Neural crest cell (in vitro differentiated cells): ENCODE measurements at regions not wholly inside any gene's neighbourhood (a gene's known extent, or its start where the extent isn't known, plus 50 kb on each side); places are given as distances from the start of the nearest gene placed in this dataset.

Source experiments
- DNase-seq: peaks from one replicate; pipeline ENCODE4 v3.0.0; 2021; ENCODE audit warnings: low read depth, mixed read lengths, low spot score
- H3K27ac Mint-ChIP-seq: one replicate; pipeline ENCODE4 v1.8.0; 2021; ENCODE audit warnings: mild to moderate bottlenecking, mixed read lengths; ENCODE audit not compliant: unreplicated experiment
- H3K27me3 Mint-ChIP-seq: 2 replicates; pipeline ENCODE4 v1.8.0; 2021; ENCODE audit warnings: low read depth, mild to moderate bottlenecking, mixed read lengths
- H3K36me3 Mint-ChIP-seq: 2 replicates; pipeline ENCODE4 v1.8.0; 2021; ENCODE audit warnings: low read depth, mild to moderate bottlenecking, mixed read lengths
- H3K4me1 Mint-ChIP-seq: 2 replicates; pipeline ENCODE4 v1.8.0; 2021; ENCODE audit warnings: mixed read lengths
- H3K4me3 Mint-ChIP-seq: one replicate; pipeline ENCODE4 v1.8.0; 2021; ENCODE audit warnings: mild to moderate bottlenecking, mixed read lengths
- H3K9me3 Mint-ChIP-seq: 2 replicates; pipeline ENCODE4 v1.8.0; 2021; ENCODE audit warnings: mixed read lengths
- CTCF ChIP-seq: fragments of 200-600 bp; sonication (generic); conservative IDR thresholded peaks from 2 replicates; pipeline ENCODE4 v1.5.0; 2021; ENCODE audit warnings: antibody characterized with exemption, mild to moderate bottlenecking

- no peak overlapping the region for H3K4me3 Mint-ChIP-seq
- peaks cover 4% of the 10 kb centered on the region for H3K4me1 Mint-ChIP-seq
- no peak for TF ChIP-seq CTCF
- no peaks in the 10 kb centered on the region for H3K36me3 Mint-ChIP-seq
- DNase-seq, result no peak
- H3K9me3 Mint-ChIP-seq, result no peaks in the 10 kb centered on the region
- H3K27ac Mint-ChIP-seq, result no peak overlapping the region
- no peaks in the 10 kb centered on the region for H3K27me3 Mint-ChIP-seq
These were observed 193.7 kb downstream of the PTPN20 start for GRCh38 chr10:47104786-47105385.

GRCh38 chr10:47107007-47107747 is 192.8 kb upstream of the GDF10 start:
- DNase-seq, result no peak
- no peak overlapping the region for H3K4me3 Mint-ChIP-seq
- H3K4me1 Mint-ChIP-seq, result peaks cover 4% of the 10 kb centered on the region
- H3K36me3 Mint-ChIP-seq, result no peaks in the 10 kb centered on the region
- no peaks in the 10 kb centered on the region for H3K27me3 Mint-ChIP-seq
- no peak for TF ChIP-seq CTCF
- no peak overlapping the region for H3K27ac Mint-ChIP-seq
- no peaks in the 10 kb centered on the region for H3K9me3 Mint-ChIP-seq

GRCh38 chr10:47109906-47110305 is 190.1 kb upstream of the GDF10 start:
- no peak overlapping the region for H3K27ac Mint-ChIP-seq
- H3K4me3 Mint-ChIP-seq, result no peak overlapping the region
- no peak for TF ChIP-seq CTCF
- no peaks in the 10 kb centered on the region for H3K36me3 Mint-ChIP-seq
- peaks cover 11% of the 10 kb centered on the region for H3K4me1 Mint-ChIP-seq
- no peak for DNase-seq
- H3K27me3 Mint-ChIP-seq, result no peaks in the 10 kb centered on the region
- no peaks in the 10 kb centered on the region for H3K9me3 Mint-ChIP-seq

GRCh38 chr10:47111329-47111862 is 188.6 kb upstream of the GDF10 start:
- Mint-ChIP-seq H3K4me3 (no peak overlapping the region), H3K4me1 (peaks cover 8% of the 10 kb centered on the region), H3K36me3 (no peaks in the 10 kb centered on the region), H3K27ac (no peak overlapping the region), H3K9me3 (no peaks in the 10 kb centered on the region), H3K27me3 (no peaks in the 10 kb centered on the region)
- TF ChIP-seq CTCF, result no peak
- DNase-seq, result no peak

- H3K4me3 Mint-ChIP-seq, result no peak overlapping the region
- H3K9me3 Mint-ChIP-seq, result no peaks in the 10 kb centered on the region
- no peak for DNase-seq
- H3K27me3 Mint-ChIP-seq, result no peaks in the 10 kb centered on the region
- no peaks in the 10 kb centered on the region for H3K36me3 Mint-ChIP-seq
- peaks cover 8% of the 10 kb centered on the region for H3K4me1 Mint-ChIP-seq
- H3K27ac Mint-ChIP-seq, result no peak overlapping the region
- no peak for TF ChIP-seq CTCF
These were observed 187.4 kb upstream of the GDF10 start for GRCh38 chr10:47112612-47113011.
